ENCODE measurements at regions not wholly inside any gene's neighbourhood (a gene's known extent, or its start where the extent isn't known, plus 50 kb on each side); places are given as distances from the start of the nearest gene placed in this dataset.

DNA sequence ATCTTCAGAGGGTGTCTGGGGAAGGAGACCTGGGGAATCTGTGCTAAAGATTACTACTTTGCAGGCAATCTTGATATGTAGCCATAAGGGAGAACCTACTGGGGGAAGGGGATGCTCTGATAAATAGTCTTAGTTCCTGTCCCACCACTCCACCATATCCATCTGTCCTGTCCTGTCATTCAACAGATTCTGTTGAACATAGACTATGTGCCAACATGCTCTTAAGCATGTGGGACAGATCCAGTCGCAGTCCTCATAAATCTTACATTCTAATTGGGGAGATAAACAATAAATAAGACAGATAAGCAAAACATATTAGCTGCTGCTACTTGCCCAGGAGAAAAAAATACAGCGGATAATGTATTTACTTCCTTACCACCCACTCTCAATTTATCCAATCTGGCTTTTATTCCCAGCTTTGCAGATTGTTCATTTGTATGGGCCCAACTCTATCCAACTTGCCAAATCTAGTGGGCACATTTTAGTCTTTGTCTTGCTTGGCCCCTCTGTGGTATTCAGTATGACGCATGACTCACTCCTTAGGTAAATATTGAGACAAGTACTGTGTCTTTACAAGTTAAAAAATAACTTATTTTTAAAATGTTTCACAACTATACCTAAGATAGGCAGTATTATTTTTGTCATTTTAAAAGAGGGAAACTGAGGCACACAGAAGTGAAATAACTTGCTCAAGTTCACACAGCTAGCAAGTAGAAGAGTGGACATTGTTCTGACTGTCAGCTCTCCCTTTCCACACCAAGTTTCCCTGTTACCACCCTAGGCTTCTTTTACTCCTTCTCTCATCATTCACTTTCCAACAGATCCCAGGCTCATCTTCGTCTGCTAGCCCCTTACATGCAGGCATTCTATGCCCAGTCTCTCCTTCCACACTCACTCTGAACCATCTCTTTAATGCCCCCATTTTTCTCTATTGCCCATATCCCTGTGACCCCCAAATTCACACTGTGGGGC, 133.6 kb upstream of the SESN3 start:
- Histone ChIP-seq H3K36me3 (no peaks in the 10 kb centered on the region), H3K27me3 (no peaks in the 10 kb centered on the region), H3K4me3 (no peak overlapping the region), H3K9me3 (no peaks in the 10 kb centered on the region), H3K27ac (no peak overlapping the region), H3K4me1 (peaks cover 0 to 12% (median 5%) of the 10 kb centered on the region in 4 donors)
- WGBS, 2 donors (ENCODE audit: low coverage in 1 of 2) = 21 to 56% methylated on average over 2 to 4 of the region's 4 CpGs
- intact Hi-C loops (cut with DNase I; ENCODE audit: low total_unique reads) = no loop called here
- in situ Hi-C loops (cut with MboI; ENCODE audit: low pct_ligation_motif_present in 1 of 4, low pct_unique_long_range_greater_than_20kb in 1 of 4, low sequenced_read_pairs in 3 of 4) = no loop called here
- DNase-seq = no peak
- TF ChIP-seq EP300 (IDR thresholded peaks at IDR 0.05; ENCODE audit: low read depth) (no peak), POLR2AphosphoS5 (IDR thresholded peaks at IDR 0.05) (no peak), POLR2A (IDR thresholded peaks at IDR 0.05) (no peak)
- TF ChIP-seq, protein P1, sequence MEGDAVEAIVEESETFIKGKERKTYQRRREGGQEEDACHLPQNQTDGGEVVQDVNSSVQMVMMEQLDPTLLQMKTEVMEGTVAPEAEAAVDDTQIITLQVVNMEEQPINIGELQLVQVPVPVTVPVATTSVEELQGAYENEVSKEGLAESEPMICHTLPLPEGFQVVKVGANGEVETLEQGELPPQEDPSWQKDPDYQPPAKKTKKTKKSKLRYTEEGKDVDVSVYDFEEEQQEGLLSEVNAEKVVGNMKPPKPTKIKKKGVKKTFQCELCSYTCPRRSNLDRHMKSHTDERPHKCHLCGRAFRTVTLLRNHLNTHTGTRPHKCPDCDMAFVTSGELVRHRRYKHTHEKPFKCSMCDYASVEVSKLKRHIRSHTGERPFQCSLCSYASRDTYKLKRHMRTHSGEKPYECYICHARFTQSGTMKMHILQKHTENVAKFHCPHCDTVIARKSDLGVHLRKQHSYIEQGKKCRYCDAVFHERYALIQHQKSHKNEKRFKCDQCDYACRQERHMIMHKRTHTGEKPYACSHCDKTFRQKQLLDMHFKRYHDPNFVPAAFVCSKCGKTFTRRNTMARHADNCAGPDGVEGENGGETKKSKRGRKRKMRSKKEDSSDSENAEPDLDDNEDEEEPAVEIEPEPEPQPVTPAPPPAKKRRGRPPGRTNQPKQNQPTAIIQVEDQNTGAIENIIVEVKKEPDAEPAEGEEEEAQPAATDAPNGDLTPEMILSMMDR (IDR thresholded peaks at IDR 0.05) = no peak

DNA sequence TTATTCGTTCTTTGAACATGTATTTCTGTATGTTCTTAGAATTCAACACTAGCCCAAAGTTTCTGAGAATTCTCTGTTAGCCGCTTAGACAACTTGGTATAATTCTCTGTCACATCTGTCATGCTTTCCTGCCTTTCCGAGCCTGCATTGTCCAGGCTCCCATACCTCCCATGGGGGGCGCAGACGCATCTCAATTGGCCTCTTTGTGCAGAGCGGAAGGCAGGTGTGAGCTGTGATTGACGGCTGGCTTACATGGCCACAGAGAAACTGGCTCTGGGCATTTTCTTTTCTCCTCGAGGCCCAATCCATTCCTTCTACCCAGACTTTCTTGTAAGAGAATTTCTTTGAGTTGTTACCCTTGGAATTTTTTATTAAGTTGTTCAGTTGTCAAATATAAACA, 132.7 kb upstream of the SESN3 start:
- no peaks in the 10 kb centered on the region for H3K27me3 ChIP-seq
- WGBS, 2 donors (ENCODE audit: low coverage in 1 of 2) = 81 to 85% methylated on average over 6 to 8 of the region's 8 CpGs
- no peaks in the 10 kb centered on the region for H3K9me3 ChIP-seq
- H3K4me3 ChIP-seq = no peak overlapping the region
- intact Hi-C loops (cut with DNase I; ENCODE audit: low total_unique reads) (no loop called here), in situ Hi-C loops (cut with MboI; ENCODE audit: low pct_ligation_motif_present in 1 of 4, low pct_unique_long_range_greater_than_20kb in 1 of 4, low sequenced_read_pairs in 3 of 4) (no loop called here)
- H3K36me3 ChIP-seq = no peaks in the 10 kb centered on the region
- DNase-seq = no peak
- TF ChIP-seq, protein P1 (IDR thresholded peaks at IDR 0.05) = no peak
- TF ChIP-seq EP300 (IDR thresholded peaks at IDR 0.05; ENCODE audit: low read depth) (no peak), POLR2A (IDR thresholded peaks at IDR 0.05) (no peak)
- no peak overlapping the region for H3K27ac ChIP-seq
- peaks cover 0 to 12% (median 5%) of the 10 kb centered on the region in 4 donors for H3K4me1 ChIP-seq

DNA sequence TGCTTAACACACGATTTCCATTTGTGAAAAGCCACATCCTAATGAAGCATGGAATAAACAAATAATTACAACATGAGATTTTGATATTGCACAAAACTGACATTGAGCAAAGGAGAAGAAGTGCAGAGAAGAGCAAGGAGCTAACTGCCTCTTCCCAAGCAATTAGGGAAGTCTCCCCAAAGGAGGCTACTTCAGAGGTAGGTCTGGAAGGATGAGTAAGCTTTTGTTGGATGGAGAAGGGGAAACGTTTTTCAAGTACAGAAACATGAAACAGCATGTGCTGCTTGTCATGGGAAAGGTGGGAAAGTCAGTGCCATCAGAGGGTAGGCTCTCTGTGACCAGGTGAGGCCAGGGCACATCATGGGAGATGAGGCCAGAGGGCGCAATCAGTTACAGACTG, 132.2 kb upstream of the SESN3 start:
- H3K36me3 ChIP-seq = no peaks in the 10 kb centered on the region
- intact Hi-C loops (cut with DNase I; ENCODE audit: low total_unique reads) (no loop called here), in situ Hi-C loops (cut with MboI; ENCODE audit: low pct_ligation_motif_present in 1 of 4, low pct_unique_long_range_greater_than_20kb in 1 of 4, low sequenced_read_pairs in 3 of 4) (no loop called here)
- H3K27me3 ChIP-seq = no peaks in the 10 kb centered on the region
- no peaks in the 10 kb centered on the region for H3K9me3 ChIP-seq
- TF ChIP-seq, protein P1 (IDR thresholded peaks at IDR 0.05) = no peak
- TF ChIP-seq POLR2AphosphoS5 (IDR thresholded peaks at IDR 0.05) (no peak), POLR2A (IDR thresholded peaks at IDR 0.05) (no peak), EP300 (IDR thresholded peaks at IDR 0.05; ENCODE audit: low read depth) (no peak)
- H3K4me1 ChIP-seq = peaks cover 0 to 15% (median 5%) of the 10 kb centered on the region in 4 donors
- H3K27ac ChIP-seq = no peak overlapping the region
- no peak overlapping the region for H3K4me3 ChIP-seq
- DNase-seq = no peak
- 48 to 66% methylated on average over 2 to 3 of the region's 3 CpGs for WGBS, 2 donors (ENCODE audit: low coverage in 1 of 2)

DNA sequence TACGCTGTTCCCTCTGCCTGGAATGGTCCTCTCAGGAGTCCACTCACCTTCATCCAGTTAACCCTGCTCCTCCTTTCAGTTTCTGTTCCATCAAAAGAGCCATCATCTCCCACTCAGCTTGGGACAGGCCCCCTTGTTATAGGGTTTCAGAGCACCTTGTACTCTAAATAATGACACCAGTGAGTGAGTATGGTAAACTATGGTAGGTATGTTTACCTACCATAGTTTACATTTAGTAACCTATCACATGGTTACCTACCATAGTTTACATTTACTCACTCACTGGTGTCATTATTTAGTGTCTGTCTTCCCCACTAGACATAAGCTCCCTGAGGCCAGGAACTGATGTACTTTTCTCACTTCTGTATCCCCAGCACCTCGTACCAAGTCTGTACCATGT, 130.2 kb upstream of the SESN3 start:
- TF ChIP-seq POLR2AphosphoS5 (IDR thresholded peaks at IDR 0.05) (no peak), POLR2A (IDR thresholded peaks at IDR 0.05) (no peak), EP300 (IDR thresholded peaks at IDR 0.05; ENCODE audit: low read depth) (no peak)
- TF ChIP-seq, protein P1 (IDR thresholded peaks at IDR 0.05) = no peak
- intact Hi-C loops (cut with DNase I; ENCODE audit: low total_unique reads) (no loop called here), in situ Hi-C loops (cut with MboI; ENCODE audit: low pct_ligation_motif_present in 1 of 4, low pct_unique_long_range_greater_than_20kb in 1 of 4, low sequenced_read_pairs in 3 of 4) (no loop called here)

More for the DNA sequence above, 130.2 kb upstream of the SESN3 start:
- no peak overlapping the region for H3K27ac ChIP-seq
- no peaks in the 10 kb centered on the region for H3K9me3 ChIP-seq
- peaks cover 0 to 15% (median 5%) of the 10 kb centered on the region in 4 donors for H3K4me1 ChIP-seq
- DNase-seq = no peak
- no peaks in the 10 kb centered on the region for H3K27me3 ChIP-seq
- H3K4me3 ChIP-seq = no peak overlapping the region
- WGBS, 2 donors (ENCODE audit: low coverage in 1 of 2) = 91 to 95% methylated on average over 2 of the region's 2 CpGs
- no peaks in the 10 kb centered on the region for H3K36me3 ChIP-seq

Data from transverse colon (tissue), 4 donors.